ENCODE measurements at regions not wholly inside any gene's neighbourhood (a gene's known extent, or its start where the extent isn't known, plus 50 kb on each side); places are given as distances from the start of the nearest gene placed in this dataset.
"Not testable (repeated sequence)": the region's sequence is repeated elsewhere in the genome, so short reads cannot be mapped to it uniquely, and the experiment has no call there.

DNA sequence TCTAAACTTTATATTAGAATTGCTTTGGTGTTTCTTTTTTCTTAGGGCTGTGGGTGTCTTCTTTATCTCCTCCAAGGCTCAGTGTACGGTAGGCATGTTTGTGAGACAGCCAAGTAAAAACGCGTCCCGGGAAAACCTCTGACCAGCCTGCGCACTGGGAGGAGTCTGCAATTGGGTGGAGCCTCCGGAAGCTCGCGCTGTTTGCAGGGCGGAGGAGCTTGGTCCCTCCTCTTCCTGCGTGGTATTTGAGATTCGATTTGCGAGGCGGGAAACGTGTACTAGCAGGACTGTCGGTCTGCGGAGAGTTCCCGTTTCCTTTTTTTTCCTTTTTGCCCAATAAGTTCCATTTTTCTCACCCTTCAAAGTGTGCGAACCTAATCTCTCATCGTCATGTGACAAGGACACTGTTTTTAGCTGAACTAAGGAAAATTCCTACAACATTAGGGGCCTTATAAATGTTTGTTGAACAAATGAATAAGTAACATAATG, 182.1 kb upstream of the OTX2 start:
- no peak for DNase-seq

DNA sequence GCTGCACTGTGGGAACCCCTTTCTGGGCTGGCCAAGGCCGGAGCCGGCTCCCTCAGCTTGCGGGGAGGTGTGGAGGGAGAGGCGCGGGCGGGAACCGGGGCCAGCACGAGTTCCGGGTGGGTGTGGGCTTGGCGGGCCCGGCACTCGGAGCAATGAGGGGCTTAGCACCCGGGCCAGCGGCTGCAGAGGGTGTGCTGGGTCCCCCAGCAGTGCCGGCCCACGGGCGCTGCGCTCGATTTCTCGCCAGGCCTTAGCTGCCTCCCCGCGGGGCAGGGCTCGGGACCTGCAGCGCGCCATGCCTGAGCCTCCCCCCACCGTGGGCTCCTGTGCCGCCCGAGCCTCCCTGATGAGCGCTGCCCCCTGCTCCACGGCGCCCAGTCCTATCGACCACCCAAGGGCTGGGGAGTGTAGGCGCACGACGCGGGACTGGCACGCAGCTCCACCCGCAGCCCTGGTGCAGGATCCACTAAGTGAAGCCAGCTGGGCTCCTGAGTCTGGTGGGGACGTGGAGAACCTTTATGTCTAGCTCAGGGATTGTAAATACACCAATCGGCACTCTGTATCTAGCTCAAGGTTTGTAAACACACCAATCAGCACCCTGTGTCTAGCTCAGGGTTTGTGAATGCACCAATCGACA, 180.8 kb upstream of the OTX2 start:
- not testable (repeated sequence) for DNase-seq

DNA sequence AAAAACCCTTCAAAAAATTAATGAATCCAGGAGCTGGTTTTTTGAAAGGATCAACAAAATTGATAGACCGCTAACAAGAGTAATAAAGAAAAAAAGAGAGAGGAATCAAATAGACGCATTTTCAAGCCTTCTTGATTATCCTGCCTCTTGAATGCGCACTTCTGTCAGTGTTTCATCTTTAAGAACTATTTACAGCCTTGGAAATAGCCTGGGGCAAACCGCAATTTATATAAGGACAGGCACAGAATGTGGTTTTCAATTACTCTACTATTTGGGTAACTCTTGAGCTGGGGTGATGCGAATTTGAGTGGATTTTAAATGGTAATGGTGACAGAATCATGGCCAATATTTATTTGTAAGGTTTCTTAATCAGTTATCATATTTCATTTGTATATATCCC, 179.1 kb upstream of the OTX2 start:
- no peak for DNase-seq

- no peak for DNase-seq
These were observed 169.7 kb upstream of the OTX2 start for GRCh38 chr14:56979936-56980335.

DNA sequence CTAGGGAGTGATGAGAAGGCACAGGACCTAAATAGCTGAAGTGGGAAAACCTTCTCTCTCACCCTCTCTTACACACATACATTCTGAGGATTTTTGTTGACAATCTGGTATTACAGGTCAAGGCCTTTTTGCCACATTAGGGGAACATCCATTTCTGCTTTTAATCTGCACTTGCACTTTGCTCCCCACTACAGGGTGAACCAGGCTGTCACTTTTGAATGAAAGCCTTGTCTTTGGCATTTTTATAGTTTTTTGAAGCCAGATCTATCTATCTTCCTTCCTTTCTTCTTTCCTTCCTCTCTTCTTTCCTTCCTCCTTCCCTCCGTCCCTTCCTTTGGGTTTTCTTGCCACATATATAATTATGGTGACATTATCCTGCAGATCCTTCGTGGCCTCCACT, 165.9 kb upstream of the OTX2 start:
- no peak for DNase-seq

- DNase-seq: no peak
These were observed 165.2 kb upstream of the OTX2 start for GRCh38 chr14:56975521-56975920.

DNA sequence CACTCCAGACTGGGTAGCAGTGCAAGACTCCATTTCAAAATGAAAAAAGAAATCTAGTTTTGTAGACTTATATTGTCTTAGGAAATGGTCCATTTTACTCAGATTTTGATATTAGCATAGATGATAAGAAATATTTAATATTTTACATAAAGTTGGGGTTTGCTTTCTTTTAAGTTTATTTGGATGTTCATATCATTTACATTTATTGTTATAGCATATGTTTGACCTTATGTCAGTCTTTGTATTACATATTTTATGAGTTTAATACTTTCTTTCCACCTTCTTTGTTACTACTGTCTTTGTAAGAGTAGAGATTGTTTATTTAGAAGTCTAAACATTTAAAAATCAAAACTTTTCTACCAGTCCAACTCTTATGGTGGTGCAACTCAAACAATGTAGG, 162.7 kb upstream of the OTX2 start:
- no peak for DNase-seq

- no peak for DNase-seq
These were observed 154.6 kb upstream of the OTX2 start for GRCh38 chr14:56964895-56965294.

DNA sequence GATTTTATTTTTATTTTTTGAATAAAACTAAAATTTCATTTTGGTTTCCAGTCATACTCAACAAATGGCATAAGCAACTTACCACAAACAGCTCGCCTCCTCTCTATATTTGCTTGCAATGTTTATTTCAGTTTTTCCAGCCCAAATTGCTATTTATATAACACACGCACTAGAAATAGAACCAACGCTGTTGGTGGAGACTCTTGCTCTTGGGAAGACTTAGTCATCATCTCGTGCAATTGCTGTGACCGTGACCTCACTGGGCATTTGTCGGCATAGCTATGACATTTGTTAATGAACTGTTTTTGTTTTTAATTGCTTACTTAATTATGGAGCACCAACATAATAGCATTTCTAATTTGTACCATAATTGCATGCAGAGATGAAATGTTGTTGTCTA, 153.1 kb upstream of the OTX2 start:
- DNase-seq: no peak

GRCh38 chr14:56962444-56963080, 152.3 kb upstream of the OTX2 start:
- DNase-seq: no peak

DNA sequence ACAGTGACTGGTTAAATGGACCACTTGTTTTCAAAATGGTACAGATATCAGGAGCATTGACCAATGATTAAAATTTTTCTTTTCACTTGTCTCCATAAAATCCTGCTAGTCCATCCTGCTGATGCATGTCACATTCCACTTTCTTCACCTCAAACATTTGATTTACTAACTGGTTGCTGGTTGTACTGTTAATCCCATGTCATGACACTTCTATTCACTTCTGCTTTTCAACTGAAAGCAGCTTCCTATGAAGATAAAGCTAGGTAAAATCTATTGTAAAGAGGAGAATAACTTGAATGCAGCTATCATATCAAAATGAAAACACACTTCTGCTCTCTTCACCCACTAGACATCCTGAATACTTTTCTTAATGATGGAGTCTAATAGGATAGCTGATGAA, 149.6 kb upstream of the OTX2 start:
- DNase-seq: no peak

DNA sequence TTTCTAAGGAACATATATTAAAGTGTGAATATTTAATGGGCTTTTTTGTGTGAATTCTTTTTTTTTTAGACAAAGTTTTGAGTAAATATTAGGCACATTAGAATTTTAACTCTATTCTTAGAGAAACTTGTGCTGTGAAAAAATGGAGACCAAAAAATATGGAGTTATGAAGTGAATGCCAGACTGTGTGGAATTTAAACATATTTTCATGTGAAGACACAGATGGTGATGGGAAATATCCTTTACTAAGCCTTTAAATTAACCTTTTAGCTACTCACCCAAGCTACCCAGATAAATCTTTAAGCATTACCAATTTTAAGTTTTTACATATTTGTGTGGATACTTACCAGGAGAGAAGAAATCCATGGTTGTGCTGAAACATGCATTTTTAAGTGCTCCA, 148.8 kb upstream of the OTX2 start:
- DNase-seq: no peak

DNA sequence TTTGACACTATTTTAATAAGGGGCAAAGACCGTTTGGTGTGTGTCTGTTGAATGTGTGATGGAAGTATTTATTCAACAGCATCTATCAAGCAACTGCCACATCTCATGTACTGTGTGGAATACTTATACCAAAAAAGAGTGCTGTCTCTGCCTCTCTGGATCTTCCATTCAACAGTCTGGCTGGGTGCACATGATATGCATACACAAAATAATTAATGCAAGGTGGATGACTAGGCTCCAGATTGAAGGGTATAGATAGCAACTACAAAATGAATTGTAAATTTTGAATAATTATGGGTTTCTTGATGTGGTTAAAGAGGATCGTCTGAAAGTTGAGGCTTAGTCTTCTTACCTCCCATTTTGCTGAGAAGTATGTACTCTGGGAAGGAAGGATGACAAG, 145.9 kb upstream of the OTX2 start:
- no peak for DNase-seq

GRCh38 chr14:56955745-56956144, 145.5 kb upstream of the OTX2 start:
- DNase-seq: no peak

DNA sequence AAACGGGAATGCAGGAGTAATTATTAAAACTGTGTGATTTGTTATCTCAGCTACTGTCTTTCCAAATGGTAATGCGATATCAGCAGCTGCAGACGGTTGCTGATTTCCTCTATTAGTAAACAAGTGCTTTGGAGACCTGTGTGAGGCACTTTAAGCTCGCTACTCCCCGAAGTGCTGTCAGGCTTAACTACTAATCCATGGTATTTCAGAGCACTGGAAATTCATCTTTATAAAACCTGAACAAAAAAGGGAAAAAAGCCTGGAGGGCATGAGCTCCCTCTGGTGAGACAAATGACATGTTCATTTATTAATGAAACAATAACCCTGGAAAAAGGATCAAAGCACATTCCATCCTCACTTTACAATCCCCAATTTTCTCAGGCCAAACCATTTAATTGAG, 143.6 kb upstream of the OTX2 start:
- DNase-seq: no peak

- no peak for DNase-seq
These were observed 142.6 kb upstream of the OTX2 start for GRCh38 chr14:56952766-56953473.

- DNase-seq: peak; percentile 1
These were observed 139.5 kb upstream of the OTX2 start for GRCh38 chr14:56949828-56950227.

- no peak for DNase-seq
These were observed 135.0 kb upstream of the OTX2 start for GRCh38 chr14:56945291-56945690.

DNA sequence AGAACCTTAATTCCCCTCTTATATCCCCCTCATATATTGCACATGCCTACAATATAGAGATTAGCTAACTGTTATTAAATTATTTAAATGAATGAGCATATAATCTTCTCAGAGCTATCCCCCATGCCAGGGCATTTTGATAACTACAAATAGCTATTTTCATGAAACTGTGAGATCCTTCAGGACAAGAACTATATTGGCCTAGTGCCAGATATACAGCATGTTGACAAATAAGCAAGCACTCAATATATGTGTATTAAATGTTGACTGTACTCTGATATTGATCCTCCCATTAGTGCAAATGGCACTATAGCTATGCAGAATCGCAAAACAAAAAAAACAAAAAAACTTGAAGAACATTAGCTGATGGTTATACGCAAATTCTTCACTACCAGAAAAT, 134.1 kb upstream of the OTX2 start:
- no peak for DNase-seq

DNA sequence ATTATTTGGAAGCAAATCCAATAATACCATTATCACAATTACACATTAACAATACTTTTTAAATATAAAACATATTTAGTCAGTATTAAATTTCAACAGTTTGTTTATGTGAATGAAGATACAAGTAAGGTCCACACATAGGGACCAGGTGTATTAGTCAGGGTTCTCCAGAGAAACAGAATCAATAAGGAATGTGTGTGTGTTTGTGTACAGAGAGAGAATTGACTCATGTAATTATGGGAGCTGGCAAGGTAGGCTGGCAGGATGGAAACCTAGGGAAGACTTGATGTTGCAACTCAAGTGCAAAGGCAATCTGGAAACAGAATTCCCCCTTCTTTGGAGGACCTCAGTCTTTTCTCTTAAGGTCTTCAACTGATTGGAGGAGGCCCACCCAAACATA, 123.2 kb upstream of the OTX2 start:
- no peak for DNase-seq

DNA sequence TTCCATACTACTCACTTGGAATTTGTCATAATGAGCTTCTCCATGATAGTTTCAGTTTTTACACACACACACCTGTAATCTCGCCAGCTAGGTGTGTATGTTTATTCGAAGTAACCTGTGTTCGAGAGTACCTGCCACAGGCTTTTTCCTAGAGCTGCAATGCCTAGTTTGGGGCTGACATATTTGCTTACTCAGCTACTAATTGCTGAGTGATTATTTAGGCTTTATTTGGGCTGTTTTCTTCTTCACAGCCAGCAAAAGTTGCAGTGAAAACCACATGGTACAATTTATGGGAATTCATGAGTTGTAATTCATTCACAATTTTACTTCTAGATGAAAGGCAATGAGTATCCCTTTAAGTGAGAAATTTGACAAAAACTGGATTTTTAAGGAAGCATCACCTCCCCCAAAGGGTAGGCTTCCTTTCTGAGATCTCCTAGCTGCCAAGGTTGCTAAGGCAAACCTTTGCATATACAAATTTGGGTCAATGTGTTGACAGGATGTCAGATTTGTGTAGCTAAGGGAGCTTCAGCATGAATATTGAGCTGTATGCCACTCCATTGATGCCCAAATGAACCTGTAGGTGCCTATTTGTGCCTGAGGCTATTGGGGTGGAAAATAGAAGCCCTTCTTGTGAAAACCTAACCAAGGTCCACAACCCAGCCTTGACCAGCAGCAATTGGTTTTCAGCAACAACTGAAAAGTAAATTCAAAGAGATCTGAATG, 108.7 kb upstream of the OTX2 start:
- DNase-seq: no peak

DNA sequence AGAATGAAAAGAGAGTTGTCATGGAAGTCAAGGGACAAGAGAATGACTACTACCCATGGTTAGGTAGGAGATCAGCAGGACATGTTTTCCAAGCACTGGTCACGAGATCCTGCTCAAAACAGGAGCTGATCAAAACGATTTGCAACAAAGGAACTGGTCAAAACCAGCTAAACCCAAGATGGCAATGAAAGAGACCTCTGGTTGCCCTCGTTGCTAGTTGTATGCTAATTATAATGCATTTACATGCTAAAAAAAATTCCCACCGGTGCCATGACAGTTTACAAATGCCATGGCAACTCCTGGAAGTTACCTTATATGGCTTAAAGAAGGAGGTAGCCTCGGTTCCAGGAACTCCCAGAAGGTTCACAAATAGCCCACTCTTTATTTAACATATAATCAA, 95.0 kb upstream of the OTX2 start:
- DNase-seq: no peak

- no peak for DNase-seq
These were observed 93.2 kb upstream of the OTX2 start for GRCh38 chr14:56903304-56903969.

All from EL (cell line).